Transverse colon (tissue), 4 donors: ENCODE measurements at regions not wholly inside any gene's neighbourhood (a gene's known extent, or its start where the extent isn't known, plus 50 kb on each side); places are given as distances from the start of the nearest gene placed in this dataset.

ENCODE experiments used
- DNase-seq: peaks from one replicate; pipeline ENCODE4 v3.0.0-alpha.2; 2019
- H3K27ac ChIP-seq, 4 donors: fragments of 200-600 bp; sonication (generic); 2 replicates each; pipeline ENCODE4 v1.5.1; 2016 to 2018; ENCODE audit warnings: inconsistent platforms in 4 of 4
- H3K27me3 ChIP-seq: fragments of 200-600 bp; sonication (generic); 2 replicates; pipeline ENCODE4 v1.5.1; 2017; ENCODE audit warnings: inconsistent platforms
- H3K36me3 ChIP-seq, 4 donors: fragments of 200-600 bp; sonication (generic); 2 replicates each; pipeline ENCODE4 v1.5.1; 2017 to 2019; ENCODE audit warnings: inconsistent platforms in 4 of 4
- H3K4me1 ChIP-seq, 4 donors: fragments of 200-600 bp; sonication (generic); 2 replicates each; pipeline ENCODE4 v1.5.1; 2017 to 2020; ENCODE audit warnings: inconsistent platforms in 4 of 4
- H3K4me3 ChIP-seq, 4 donors: fragments of 200-600 bp; sonication (generic); 1 replicate in 1 of 4; 2 replicates in 3 of 4; pipeline versions ENCODE4 v1.5.1 to v1.6.1; 2017 to 2019; ENCODE audit warnings: inconsistent platforms in 4 of 4
- H3K9me3 ChIP-seq, 2 donors: fragments of 200-600 bp; sonication (generic); 2 replicates each; pipeline ENCODE4 v1.5.1; 2017 to 2019; ENCODE audit warnings: inconsistent platforms in 2 of 2
- EP300 ChIP-seq: sonication (generic); formaldehyde crosslinking; IDR thresholded peaks from one replicate; pipeline ENCODE4 v1.6.1; 2017; ENCODE audit warnings: antibody characterized with exemption, low read depth
- POLR2A ChIP-seq: fragments of 450-650 bp; IDR thresholded peaks from one replicate; pipeline ENCODE4 v1.6.1; 2016; ENCODE audit warnings: antibody characterized with exemption, mild to moderate bottlenecking, moderate library complexity
- POLR2AphosphoS5 ChIP-seq, 3 donors: sonication (generic); formaldehyde crosslinking; IDR thresholded peaks; one replicate each; pipeline ENCODE4 v1.6.1; 2016; ENCODE audit warnings: antibody characterized with exemption in 3 of 3
- WGBS, 2 donors: methylation state at CpG; one replicate each; pipeline ENCODE4 v1.1.5; 2018; ENCODE audit warnings: low coverage in 1 of 2; 5-methylcytosine and 5-hydroxymethylcytosine counted together
- in situ Hi-C, 4 donors: fragments of 200-750 bp; cut with MboI; loops; one replicate each; pipeline versions ENCODE4 v1.15.0 to v1.15.1; 2017; ENCODE audit warnings: low sequenced_read_pairs in 3 of 4, low pct_ligation_motif_present in 1 of 4, low pct_unique_long_range_greater_than_20kb in 1 of 4
- intact Hi-C: fragments of 100-400 bp; cut with DNase I; formaldehyde crosslinking; loops from one replicate; pipeline ENCODE4 v1.15.1; 2023; ENCODE audit warnings: low total_unique reads
- TF ChIP-seq, protein P1 (sequence below), 5 experiments: fragments of 200-600 bp in 3 of 5; fragments of 450-650 bp in 2 of 5; sonication (generic) in 3 of 5; IDR thresholded peaks; 1 replicate in 2 of 5; 2 replicates in 3 of 5; pipeline ENCODE4 v1.5.1; 2016 to 2017; ENCODE audit warnings: antibody characterized with exemption in 5 of 5, inconsistent platforms in 3 of 5, mild to moderate bottlenecking in 2 of 5, moderate library complexity in 1 of 5

DNA sequence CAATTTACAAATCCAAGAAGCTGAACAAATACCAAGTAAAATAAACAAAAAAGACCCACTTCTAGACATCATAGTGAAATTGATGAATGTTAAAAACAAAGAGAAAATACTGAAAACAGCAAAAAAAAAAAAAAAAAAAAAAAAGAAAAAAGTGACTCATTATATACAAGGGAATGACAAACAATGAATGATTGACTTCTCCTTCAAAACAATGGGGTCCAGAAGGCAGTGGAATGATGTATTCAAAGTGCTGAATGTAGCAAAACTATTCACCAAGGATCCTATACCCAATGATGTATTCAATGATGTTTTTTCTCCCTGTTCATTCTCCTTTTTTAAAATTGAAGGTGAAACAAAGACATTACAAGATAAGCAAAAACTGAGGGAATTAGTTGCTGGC, 650.0 kb downstream of the UTRN start:
- TF ChIP-seq POLR2A, result no peak
- no peak for TF ChIP-seq POLR2AphosphoS5 (IDR thresholded peaks at IDR 0.05)
- TF ChIP-seq, protein P1, sequence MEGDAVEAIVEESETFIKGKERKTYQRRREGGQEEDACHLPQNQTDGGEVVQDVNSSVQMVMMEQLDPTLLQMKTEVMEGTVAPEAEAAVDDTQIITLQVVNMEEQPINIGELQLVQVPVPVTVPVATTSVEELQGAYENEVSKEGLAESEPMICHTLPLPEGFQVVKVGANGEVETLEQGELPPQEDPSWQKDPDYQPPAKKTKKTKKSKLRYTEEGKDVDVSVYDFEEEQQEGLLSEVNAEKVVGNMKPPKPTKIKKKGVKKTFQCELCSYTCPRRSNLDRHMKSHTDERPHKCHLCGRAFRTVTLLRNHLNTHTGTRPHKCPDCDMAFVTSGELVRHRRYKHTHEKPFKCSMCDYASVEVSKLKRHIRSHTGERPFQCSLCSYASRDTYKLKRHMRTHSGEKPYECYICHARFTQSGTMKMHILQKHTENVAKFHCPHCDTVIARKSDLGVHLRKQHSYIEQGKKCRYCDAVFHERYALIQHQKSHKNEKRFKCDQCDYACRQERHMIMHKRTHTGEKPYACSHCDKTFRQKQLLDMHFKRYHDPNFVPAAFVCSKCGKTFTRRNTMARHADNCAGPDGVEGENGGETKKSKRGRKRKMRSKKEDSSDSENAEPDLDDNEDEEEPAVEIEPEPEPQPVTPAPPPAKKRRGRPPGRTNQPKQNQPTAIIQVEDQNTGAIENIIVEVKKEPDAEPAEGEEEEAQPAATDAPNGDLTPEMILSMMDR (IDR thresholded peaks at IDR 0.05), result no peak
- no peak for TF ChIP-seq EP300
- no peak for DNase-seq
- Histone ChIP-seq H3K36me3 (no peaks in the 10 kb centered on the region), H3K27ac (no peak overlapping the region), H3K27me3 (no peaks in the 10 kb centered on the region), H3K4me3 (no peak overlapping the region), H3K4me1 (no peaks in the 10 kb centered on the region), H3K9me3 (no peaks in the 10 kb centered on the region)
- in situ Hi-C loops (loop anchor here in 3 of 4 donors (10.0 to 25.0 kb wide), 2 partner anchors 348 to 350 kb away; no protein-coding TSS in a partner anchor), intact Hi-C loops (no loop called here)

GRCh38 chr6:144935661-144936060, 650.5 kb downstream of the UTRN start:
- no peak for DNase-seq
- Histone ChIP-seq H3K4me1 (no peaks in the 10 kb centered on the region), H3K27ac (no peak overlapping the region), H3K27me3 (no peaks in the 10 kb centered on the region), H3K9me3 (no peaks in the 10 kb centered on the region), H3K4me3 (no peak overlapping the region), H3K36me3 (no peaks in the 10 kb centered on the region)
- TF ChIP-seq, protein P1 (IDR thresholded peaks at IDR 0.05), result no peak
- TF ChIP-seq POLR2AphosphoS5 (IDR thresholded peaks at IDR 0.05), result no peak
- TF ChIP-seq POLR2A, result no peak
- TF ChIP-seq EP300, result no peak
- intact Hi-C loops, result no loop called here
- 79% methylated on average over 1 of the region's 1 CpG; no CpG with 5 or more reads in 1 of the 2 donors for WGBS, 2 donors
- in situ Hi-C loops, result loop anchor here in 3 of 4 donors (10.0 to 25.0 kb wide), 2 partner anchors 348 to 351 kb away; no protein-coding TSS in a partner anchor

DNA sequence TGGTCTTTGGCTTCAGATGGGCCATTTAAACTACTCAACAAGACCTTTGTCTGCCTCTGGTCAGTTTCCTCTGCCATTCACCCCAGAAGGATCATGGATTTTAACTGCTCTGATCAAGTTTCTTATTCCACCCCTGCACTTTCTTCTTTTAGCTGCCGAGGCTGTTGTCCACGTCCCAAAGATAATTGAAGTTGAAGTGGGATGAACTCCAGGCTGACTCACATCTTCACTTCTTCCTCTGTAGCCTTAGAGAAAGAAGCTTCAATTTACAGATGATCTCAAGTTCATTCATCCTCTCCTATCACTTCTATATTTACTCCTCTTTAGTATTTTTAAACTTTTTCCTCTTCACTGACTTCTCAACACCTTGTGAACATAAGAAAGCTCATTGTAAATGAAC, 651.6 kb downstream of the UTRN start:
- no peak for DNase-seq
- H3K4me1 ChIP-seq, result no peaks in the 10 kb centered on the region
- H3K4me3 ChIP-seq, result no peak overlapping the region
- H3K9me3 ChIP-seq, result no peaks in the 10 kb centered on the region
- TF ChIP-seq POLR2AphosphoS5 (IDR thresholded peaks at IDR 0.05), result no peak
- no peak for TF ChIP-seq EP300
- TF ChIP-seq, protein P1 (IDR thresholded peaks at IDR 0.05), result no peak
- no peak for TF ChIP-seq POLR2A
- H3K27me3 ChIP-seq, result no peaks in the 10 kb centered on the region
- H3K27ac ChIP-seq, result no peak overlapping the region
- intact Hi-C loops, result no loop called here
- H3K36me3 ChIP-seq, result no peaks in the 10 kb centered on the region
- in situ Hi-C loops, result loop anchor here in 3 of 4 donors (10.0 to 25.0 kb wide), 2 partner anchors 349 to 352 kb away; no protein-coding TSS in a partner anchor
- WGBS, 2 donors, result 47 to 86% methylated on average over 2 of the region's 2 CpGs

- H3K4me1 ChIP-seq, result no peaks in the 10 kb centered on the region
- intact Hi-C loops (no loop called here), in situ Hi-C loops (loop anchor here in 3 of 4 donors (10.0 to 25.0 kb wide), 2 partner anchors 353 to 355 kb away; no protein-coding TSS in a partner anchor)
- H3K36me3 ChIP-seq, result no peaks in the 10 kb centered on the region
- DNase-seq, result no peak
- TF ChIP-seq POLR2AphosphoS5 (IDR thresholded peaks at IDR 0.05) (no peak), POLR2A (no peak), EP300 (no peak)
- TF ChIP-seq, protein P1 (IDR thresholded peaks at IDR 0.05), result no peak
- WGBS, 2 donors, result 93 to 94% methylated on average over 1 of the region's 1 CpG
- no peak overlapping the region for H3K4me3 ChIP-seq
- no peak overlapping the region for H3K27ac ChIP-seq
- no peaks in the 10 kb centered on the region for H3K27me3 ChIP-seq
- H3K9me3 ChIP-seq, result no peaks in the 10 kb centered on the region
Observed at GRCh38 chr6:144939921-144940320, 654.8 kb downstream of the UTRN start.
